SH-SY5Y (cell line): ENCODE measurements at regions not wholly inside any gene's neighbourhood (a gene's known extent, or its start where the extent isn't known, plus 50 kb on each side); places are given as distances from the start of the nearest gene placed in this dataset.

Experiments
- GATA2 ChIP-seq: IDR thresholded peaks from 2 replicates; pipeline ENCODE4 v1.6.1; 2011; ENCODE audit warnings: mild to moderate bottlenecking, low read depth, low read length
- GATA3 ChIP-seq: IDR thresholded peaks from 2 replicates; pipeline ENCODE4 v1.6.1; 2011; ENCODE audit warnings: low read depth, mild to moderate bottlenecking, low read length, moderate library complexity

DNA sequence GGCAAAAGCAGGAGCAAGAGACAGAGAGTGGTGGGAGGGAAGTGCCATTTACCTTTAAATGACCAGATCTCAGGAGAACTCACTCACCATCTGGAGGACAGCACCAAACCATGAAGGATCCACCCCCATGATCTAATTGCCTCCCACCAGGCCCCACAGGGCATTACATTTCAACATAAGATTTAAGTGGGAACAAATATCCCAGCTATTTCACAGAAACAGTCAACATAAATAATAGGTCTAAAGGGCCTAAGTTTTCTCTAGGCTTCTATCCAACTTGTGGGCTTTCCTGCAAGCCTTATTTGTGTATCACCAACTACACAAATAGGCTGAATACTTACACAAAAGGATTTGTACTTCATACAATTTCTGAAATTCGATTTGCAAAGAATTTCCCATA lies 196.8 kb upstream of the POT1 start:
- no peak for TF ChIP-seq GATA2
- no peak for TF ChIP-seq GATA3
